GM23338 (cell line): ENCODE measurements at regions not wholly inside any gene's neighbourhood (a gene's known extent, or its start where the extent isn't known, plus 50 kb on each side); places are given as distances from the start of the nearest gene placed in this dataset.

Experiments used
- ATAC-seq: fragments of 200-7000 bp; cut with Tn5 transposase; 3 replicates; pipeline ENCODE4 v1.9.1; 2020
- DNase-seq: peaks from one replicate; pipeline ENCODE4 v3.0.0-alpha.2; 2015; ENCODE audit warnings: low spot score
- H2AFZ ChIP-seq: fragments of 200-600 bp; sonication (generic); 2 replicates; pipeline ENCODE4 v1.8.0; 2016; ENCODE audit warnings: antibody characterized with exemption, mild to moderate bottlenecking, moderate library complexity
- H3F3A ChIP-seq: fragments of 200-600 bp; sonication (generic); replicated peaks from 2 replicates; pipeline ENCODE4 v1.8.0; 2017; ENCODE audit warnings: antibody characterized with exemption, mixed run types, low read depth
- H3K27ac ChIP-seq: fragments of 200-600 bp; sonication (generic); 2 replicates; pipeline ENCODE4 v1.6.1; 2016; ENCODE audit warnings: low read depth
- H3K27me3 ChIP-seq: fragments of 200-600 bp; sonication (generic); 2 replicates; pipeline ENCODE4 v1.8.0; 2016; ENCODE audit warnings: mild to moderate bottlenecking, mixed run types, moderate library complexity; ENCODE audit not compliant: insufficient read depth
- H3K36me3 ChIP-seq: fragments of 200-600 bp; sonication (generic); 2 replicates; pipeline ENCODE4 v1.8.0; 2016; ENCODE audit warnings: mild to moderate bottlenecking; ENCODE audit not compliant: insufficient read depth
- H3K4me1 ChIP-seq: fragments of 200-600 bp; sonication (generic); 2 replicates; pipeline ENCODE4 v1.8.0; 2016; ENCODE audit warnings: mild to moderate bottlenecking, moderate library complexity; ENCODE audit not compliant: insufficient read depth
- H3K4me2 ChIP-seq: fragments of 200-600 bp; sonication (generic); 2 replicates; pipeline ENCODE4 v1.7.1; 2017; ENCODE audit warnings: mixed run types
- H3K4me3 ChIP-seq: fragments of 200-600 bp; sonication (generic); 2 replicates; pipeline ENCODE4 v1.6.1; 2016; ENCODE audit warnings: mixed run types
- H3K79me2 ChIP-seq: fragments of 200-600 bp; sonication (generic); replicated peaks from 2 replicates; pipeline ENCODE4 v1.8.0; 2017; ENCODE audit warnings: mild to moderate bottlenecking; ENCODE audit not compliant: insufficient read depth
- H3K9me2 ChIP-seq: fragments of 200-600 bp; sonication (generic); 2 replicates; pipeline ENCODE4 v1.8.0; 2017; ENCODE audit not compliant: insufficient read depth
- H4K20me1 ChIP-seq: fragments of 200-600 bp; sonication (generic); replicated peaks from 2 replicates; pipeline ENCODE4 v1.8.0; 2017; ENCODE audit warnings: mild to moderate bottlenecking; ENCODE audit not compliant: insufficient read depth
- H3K27ac Mint-ChIP-seq: 2 replicates; pipeline ENCODE4 v1.8.0; 2020; ENCODE audit warnings: inconsistent platforms, mild to moderate bottlenecking, moderate library complexity, mixed read lengths
- H3K27me3 Mint-ChIP-seq: 3 replicates; pipeline ENCODE4 v1.8.0; 2022; ENCODE audit warnings: low read depth, mild to moderate bottlenecking, moderate library complexity, mixed read lengths, inconsistent platforms; ENCODE audit not compliant: insufficient read depth, poor library complexity
- H3K36me3 Mint-ChIP-seq: 3 replicates; pipeline ENCODE4 v1.8.0; 2021; ENCODE audit warnings: low read depth, mild to moderate bottlenecking, inconsistent platforms, moderate library complexity, mixed read lengths
- H3K4me1 Mint-ChIP-seq: 3 replicates; pipeline ENCODE4 v1.8.0; 2020; ENCODE audit warnings: mild to moderate bottlenecking, inconsistent platforms, mixed read lengths
- H3K4me3 Mint-ChIP-seq: 3 replicates; pipeline ENCODE4 v1.8.0; 2021; ENCODE audit warnings: moderate library complexity, mild to moderate bottlenecking, inconsistent platforms, mixed read lengths
- H3K9me3 Mint-ChIP-seq: 3 replicates; pipeline ENCODE4 v1.8.0; 2020; ENCODE audit warnings: moderate library complexity, mild to moderate bottlenecking, inconsistent platforms, mixed read lengths
- CREB1 ChIP-seq: fragments of 250-450 bp; sonication (Bioruptor Pico); IDR thresholded peaks from 2 replicates; pipeline ENCODE4 v1.5.0; 2020; ENCODE audit warnings: low read depth, mild to moderate bottlenecking, moderate library complexity
- ETS1 ChIP-seq: IDR thresholded peaks from 2 replicates; pipeline ENCODE4 v1.6.1; 2016; ENCODE audit warnings: antibody characterized with exemption
- EZH2 ChIP-seq: fragments of 200-600 bp; sonication (generic); IDR thresholded peaks from one replicate; pipeline ENCODE4 v1.8.0; 2017; ENCODE audit warnings: antibody characterized with exemption, mild to moderate bottlenecking, low read depth; ENCODE audit not compliant: unreplicated experiment
- POLR2AphosphoS5 ChIP-seq: IDR thresholded peaks from 2 replicates; pipeline ENCODE4 v1.6.1; 2016; ENCODE audit warnings: antibody characterized with exemption, low read depth
- REST ChIP-seq: IDR thresholded peaks from one replicate; pipeline ENCODE4 v1.6.1; 2018; ENCODE audit warnings: antibody characterized with exemption; ENCODE audit not compliant: unreplicated experiment

- TF ChIP-seq REST: no peak
- no peak for TF ChIP-seq CREB1 (CRISPR knock-in tag)
- TF ChIP-seq EZH2: no peak
Observed at GRCh38 chr18:78191276-78191675, 788.3 kb upstream of the SALL3 start (continued).

GRCh38 chr18:78192054-78192453 lies 787.6 kb upstream of the SALL3 start:
- no peaks in the 10 kb centered on the region for H3K36me3 ChIP-seq
- no peak for TF ChIP-seq REST
- H3K27me3 Mint-ChIP-seq: peaks cover 4% of the 10 kb centered on the region
- H3K9me2 ChIP-seq: no peaks in the 10 kb centered on the region
- H3K4me1 ChIP-seq: no peaks in the 10 kb centered on the region
- H3F3A ChIP-seq: no peaks in the 10 kb centered on the region
- H3K4me2 ChIP-seq: no peak overlapping the region
- H3K27ac ChIP-seq: no peak overlapping the region
- ATAC-seq (peak; percentile 45; the same call in 2 of the 3 replicates), DNase-seq (no peak)
- H2AFZ ChIP-seq: no peak overlapping the region
- H4K20me1 ChIP-seq: no peaks in the 10 kb centered on the region
- no peaks in the 10 kb centered on the region for H3K4me1 Mint-ChIP-seq
- peaks cover 38% of the 10 kb centered on the region for H3K36me3 Mint-ChIP-seq
- peaks cover 94% of the 10 kb centered on the region for H3K9me3 Mint-ChIP-seq
- no peak overlapping the region for H3K4me3 Mint-ChIP-seq
- no peaks in the 10 kb centered on the region for H3K27me3 ChIP-seq
- H3K4me3 ChIP-seq: no peak overlapping the region
- no peak overlapping the region for H3K27ac Mint-ChIP-seq
- H3K79me2 ChIP-seq: no peaks in the 10 kb centered on the region

GRCh38 chr18:78196280-78196679 lies 783.3 kb upstream of the SALL3 start:
- no peak overlapping the region for H3K4me2 ChIP-seq
- H3K36me3 ChIP-seq: peaks cover 6% of the 10 kb centered on the region
- H3K27ac ChIP-seq: no peak overlapping the region
- no peaks in the 10 kb centered on the region for H3F3A ChIP-seq
- Mint-ChIP-seq H3K4me1 (no peaks in the 10 kb centered on the region), H3K4me3 (no peak overlapping the region), H3K27ac (no peak overlapping the region), H3K27me3 (peaks cover 4% of the 10 kb centered on the region), H3K36me3 (peaks cover 42% of the 10 kb centered on the region), H3K9me3 (peaks cover 100% of the 10 kb centered on the region)
- DNase-seq: no peak
- no peaks in the 10 kb centered on the region for H3K9me2 ChIP-seq
- no peaks in the 10 kb centered on the region for H3K79me2 ChIP-seq
- H2AFZ ChIP-seq: no peak overlapping the region
- no peak overlapping the region for H3K4me3 ChIP-seq
- no peaks in the 10 kb centered on the region for H3K27me3 ChIP-seq
- ATAC-seq: no peak
- TF ChIP-seq POLR2AphosphoS5 (no peak), EZH2 (no peak), ETS1 (no peak)
- no peaks in the 10 kb centered on the region for H3K4me1 ChIP-seq
- no peaks in the 10 kb centered on the region for H4K20me1 ChIP-seq
